HCT116 (cell line): ENCODE measurements at regions not wholly inside any gene's neighbourhood (a gene's known extent, or its start where the extent isn't known, plus 50 kb on each side); places are given as distances from the start of the nearest gene placed in this dataset.
"Not testable (repeated sequence)": the region's sequence is repeated elsewhere in the genome, so short reads cannot be mapped to it uniquely, and the experiment has no call there.

Experiments used
- ATAC-seq: fragments of 200-7000 bp; cut with Tn5 transposase; 2 replicates; pipeline ENCODE4 v1.9.1; 2020; ENCODE audit warnings: mild to moderate bottlenecking, moderate library complexity
- BruUV-seq: library from RNA; stranded (reverse); fragments of 400-500 nt; replicated peaks from 2 replicates; lab custom pipeline; 2021; lab: Mats Ljungman, UMichigan
- CTCF ChIA-PET: fragments of 300-600 bp; sonication (Branson Sonifier 250); formaldehyde crosslinking; loops from one replicate; lab custom pipeline; 2021; ENCODE audit warnings: antibody characterized with exemption; lab: Charles Lee
- POLR2A ChIA-PET: fragments of 300-600, 350-600 bp; sonication (Branson Sonifier 250); formaldehyde crosslinking; loops from one replicate; lab custom pipeline; 2021; ENCODE audit warnings: antibody characterized with exemption; lab: Charles Lee
- RAD21 ChIA-PET, 2 experiments: fragments of 300-600 bp; sonication (Branson Sonifier 250); formaldehyde crosslinking; loops; one replicate each; lab custom pipeline; 2023; ENCODE audit warnings: low total read pairs in 2 of 2; ENCODE audit not compliant: uncharacterized antibody in 2 of 2, unreplicated experiment in 2 of 2, low non-redundant PET in 1 of 2; lab: Charles Lee
- DNase-seq: peaks from one replicate; pipeline ENCODE4 v3.0.0-alpha.2; 2010; ENCODE audit warnings: low read depth, low spot score
- H2AFZ ChIP-seq: fragments of 200-600 bp; shearing (Covaris generic), sonication (generic); 2 replicates; pipeline ENCODE4 v1.6.1; 2017; ENCODE audit warnings: low read depth, mixed run types, mixed read lengths, antibody characterized with exemption, low read length; ENCODE audit not compliant: poor library complexity, severe bottlenecking
- H3K27ac ChIP-seq: 2 replicates; pipeline ENCODE4 v1.5.1; 2012; ENCODE audit warnings: low read depth, low read length
- H3K27me3 ChIP-seq: fragments of 200-600 bp; sonication (generic); 2 replicates; pipeline ENCODE4 v1.6.1; 2016; ENCODE audit warnings: mixed run types, low read length, mixed read lengths; ENCODE audit not compliant: insufficient read depth
- H3K36me3 ChIP-seq, 2 experiments: fragments of 200-500 bp in 1 of 2; fragments of 200-600 bp in 1 of 2; sonication (Bioruptor generic) in 1 of 2; sonication (generic) in 1 of 2; 2 replicates each; pipeline versions ENCODE4 v1.5.1 to v1.6.1; 2014 to 2016; ENCODE audit warnings: low read length in 2 of 2, inconsistent platforms in 1 of 2, mixed read lengths in 1 of 2, mixed run types in 1 of 2; ENCODE audit not compliant: insufficient read depth in 2 of 2, control insufficient read depth in 1 of 2
- H3K4me1 ChIP-seq, 2 experiments: fragments of 200-600 bp in 1 of 2; sonication (generic) in 1 of 2; 2 replicates each; pipeline versions ENCODE4 v1.5.1 to v1.6.1; 2012 to 2017; ENCODE audit warnings: low read length in 2 of 2, inconsistent platforms in 1 of 2, mild to moderate bottlenecking in 1 of 2, mixed read lengths in 1 of 2, mixed run types in 1 of 2, moderate library complexity in 1 of 2; ENCODE audit not compliant: insufficient read depth in 2 of 2, control insufficient read depth in 1 of 2
- H3K4me2 ChIP-seq: fragments of 200-600 bp; sonication (generic); 2 replicates; pipeline ENCODE4 v1.6.1; 2017; ENCODE audit warnings: mixed run types, low read length, mixed read lengths
- H3K4me3 ChIP-seq, 2 experiments: fragments of 200-600 bp in 1 of 2; sonication (generic) in 1 of 2; replicated peaks in 1 of 2; 2 replicates each; pipeline ENCODE4 v1.5.1; 2011 to 2016; ENCODE audit warnings: low read length in 2 of 2, control low read depth in 1 of 2, low read depth in 1 of 2, mild to moderate bottlenecking in 1 of 2, mixed read lengths in 1 of 2, mixed run types in 1 of 2
- H3K79me2 ChIP-seq: fragments of 200-600 bp; sonication (generic); 2 replicates; pipeline ENCODE4 v1.6.1; 2017; ENCODE audit warnings: mild to moderate bottlenecking, mixed run types, low read length, moderate library complexity, mixed read lengths; ENCODE audit not compliant: insufficient read depth
- H3K9ac ChIP-seq: fragments of 200-600 bp; sonication (generic); 2 replicates; pipeline ENCODE4 v1.6.1; 2016; ENCODE audit warnings: low read length, mixed read lengths
- H3K9me2 ChIP-seq: fragments of 200-600 bp; sonication (generic), shearing (Covaris generic); 2 replicates; pipeline ENCODE4 v1.6.1; 2017; ENCODE audit warnings: mixed run types, mild to moderate bottlenecking, moderate library complexity; ENCODE audit not compliant: insufficient read depth
- H3K9me3 ChIP-seq, 2 experiments: fragments of 200-500 bp in 1 of 2; fragments of 200-600 bp in 1 of 2; sonication (Bioruptor generic) in 1 of 2; sonication (generic) in 1 of 2; 2 replicates each; pipeline ENCODE4 v1.6.1; 2014 to 2017; ENCODE audit warnings: low read length in 2 of 2, mixed read lengths in 2 of 2, inconsistent platforms in 1 of 2, low read depth in 1 of 2, mild to moderate bottlenecking in 1 of 2, mixed run types in 1 of 2, moderate library complexity in 1 of 2; ENCODE audit not compliant: control insufficient read depth in 1 of 2, insufficient read depth in 1 of 2
- H4K20me1 ChIP-seq: fragments of 200-600 bp; sonication (generic), shearing (Covaris generic); 2 replicates; pipeline ENCODE4 v1.6.1; 2017; ENCODE audit warnings: mixed run types, mild to moderate bottlenecking, moderate library complexity; ENCODE audit not compliant: insufficient read depth
- EZH2 ChIP-seq: fragments of 200-600 bp; sonication (generic); IDR thresholded peaks from 2 replicates; pipeline ENCODE4 v1.6.1; 2017; ENCODE audit warnings: antibody characterized with exemption, mixed run types
- EZH2phosphoT487 ChIP-seq: fragments of 200-600 bp; IDR thresholded peaks from 2 replicates; pipeline ENCODE4 v1.6.1; 2018; ENCODE audit warnings: antibody characterized with exemption, borderline replicate concordance
- FOSL1 ChIP-seq: IDR thresholded peaks from 2 replicates; pipeline ENCODE4 v1.6.1; 2012; ENCODE audit warnings: low read depth
- POLR2A ChIP-seq: IDR thresholded peaks from 2 replicates; pipeline ENCODE4 v1.7.0; 2011; ENCODE audit warnings: borderline replicate concordance; ENCODE audit not compliant: insufficient read depth, insufficient read length; ENCODE audit errors: extremely low read depth
- RAD21 ChIP-seq: IDR thresholded peaks from 2 replicates; pipeline ENCODE4 v1.6.1; 2012; ENCODE audit warnings: low read depth, mild to moderate bottlenecking
- SIN3A ChIP-seq: IDR thresholded peaks from 2 replicates; pipeline ENCODE4 v1.6.1; 2012; ENCODE audit warnings: low read depth
- SP1 ChIP-seq: IDR thresholded peaks from 2 replicates; pipeline ENCODE4 v1.6.1; 2012; ENCODE audit warnings: low read depth
- SRF ChIP-seq: IDR thresholded peaks from 2 replicates; pipeline ENCODE4 v1.6.1; 2012; ENCODE audit warnings: low read depth
- TCF7L2 ChIP-seq: IDR thresholded peaks from 2 replicates; pipeline ENCODE4 v1.7.0; 2011; ENCODE audit warnings: borderline replicate concordance, inconsistent platforms; ENCODE audit not compliant: insufficient read depth, insufficient read length; ENCODE audit errors: extremely low read depth
- ZNF274 ChIP-seq: fragments of 200-500 bp; sonication (Bioruptor generic); IDR thresholded peaks from 2 replicates; pipeline ENCODE4 v1.6.1; 2014; ENCODE audit warnings: mild to moderate bottlenecking, low read depth, low read length, inconsistent platforms
- intact Hi-C: fragments of 100-400 bp; cut with micrococcal nuclease; formaldehyde crosslinking; loops from 2 replicates; pipeline ENCODE4 v1.10.0; 2022
- TF ChIP-seq, protein P1 (sequence below): IDR thresholded peaks from 2 replicates; pipeline ENCODE4 v1.6.1; 2012; ENCODE audit warnings: low read depth
- TF ChIP-seq, protein P2 (sequence below), 3 experiments: fragments of 200-600 bp in 1 of 3; sonication (generic) in 1 of 3; IDR thresholded peaks in 2 of 3; conservative IDR thresholded peaks in 1 of 3; 2 replicates each; pipeline ENCODE4 v1.5.1; 2012 to 2017; ENCODE audit warnings: low read depth in 2 of 3, low read length in 2 of 3, antibody characterized with exemption in 1 of 3, borderline replicate concordance in 1 of 3, control low read depth in 1 of 3, mild to moderate bottlenecking in 1 of 3, mixed read lengths in 1 of 3, mixed run types in 1 of 3, moderate library complexity in 1 of 3; ENCODE audit not compliant: insufficient read depth in 1 of 3
- TF ChIP-seq, protein P3 (sequence below): IDR thresholded peaks from 2 replicates; pipeline ENCODE4 v1.6.1; 2012
- TF ChIP-seq, protein P4 (sequence below): IDR thresholded peaks from 2 replicates; pipeline ENCODE4 v1.6.1; 2012

DNA sequence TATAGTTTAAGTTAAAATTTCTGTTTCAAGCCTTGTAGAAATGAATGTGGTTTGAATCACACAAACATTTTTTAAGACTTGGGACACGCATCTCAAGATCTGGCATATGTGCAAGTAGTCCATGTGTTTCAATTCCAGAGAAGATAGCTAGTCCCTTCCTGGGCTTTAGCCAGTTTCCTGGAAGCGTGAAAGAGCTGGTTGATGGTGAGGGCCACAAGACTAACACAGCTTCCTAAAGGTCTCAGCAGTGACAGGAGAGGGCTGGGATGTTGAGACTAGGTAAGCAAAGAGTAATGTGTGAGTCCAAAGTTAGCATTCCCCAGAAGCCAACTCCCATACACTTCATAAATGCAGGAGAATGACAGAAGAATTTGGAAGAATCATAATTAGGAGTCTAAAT lies 111.9 kb upstream of the MAP2 start (continued):
- TF ChIP-seq, protein P1, sequence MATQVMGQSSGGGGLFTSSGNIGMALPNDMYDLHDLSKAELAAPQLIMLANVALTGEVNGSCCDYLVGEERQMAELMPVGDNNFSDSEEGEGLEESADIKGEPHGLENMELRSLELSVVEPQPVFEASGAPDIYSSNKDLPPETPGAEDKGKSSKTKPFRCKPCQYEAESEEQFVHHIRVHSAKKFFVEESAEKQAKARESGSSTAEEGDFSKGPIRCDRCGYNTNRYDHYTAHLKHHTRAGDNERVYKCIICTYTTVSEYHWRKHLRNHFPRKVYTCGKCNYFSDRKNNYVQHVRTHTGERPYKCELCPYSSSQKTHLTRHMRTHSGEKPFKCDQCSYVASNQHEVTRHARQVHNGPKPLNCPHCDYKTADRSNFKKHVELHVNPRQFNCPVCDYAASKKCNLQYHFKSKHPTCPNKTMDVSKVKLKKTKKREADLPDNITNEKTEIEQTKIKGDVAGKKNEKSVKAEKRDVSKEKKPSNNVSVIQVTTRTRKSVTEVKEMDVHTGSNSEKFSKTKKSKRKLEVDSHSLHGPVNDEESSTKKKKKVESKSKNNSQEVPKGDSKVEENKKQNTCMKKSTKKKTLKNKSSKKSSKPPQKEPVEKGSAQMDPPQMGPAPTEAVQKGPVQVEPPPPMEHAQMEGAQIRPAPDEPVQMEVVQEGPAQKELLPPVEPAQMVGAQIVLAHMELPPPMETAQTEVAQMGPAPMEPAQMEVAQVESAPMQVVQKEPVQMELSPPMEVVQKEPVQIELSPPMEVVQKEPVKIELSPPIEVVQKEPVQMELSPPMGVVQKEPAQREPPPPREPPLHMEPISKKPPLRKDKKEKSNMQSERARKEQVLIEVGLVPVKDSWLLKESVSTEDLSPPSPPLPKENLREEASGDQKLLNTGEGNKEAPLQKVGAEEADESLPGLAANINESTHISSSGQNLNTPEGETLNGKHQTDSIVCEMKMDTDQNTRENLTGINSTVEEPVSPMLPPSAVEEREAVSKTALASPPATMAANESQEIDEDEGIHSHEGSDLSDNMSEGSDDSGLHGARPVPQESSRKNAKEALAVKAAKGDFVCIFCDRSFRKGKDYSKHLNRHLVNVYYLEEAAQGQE: no peak
- TF ChIP-seq RAD21 (no peak), ZNF274 (no peak), EZH2phosphoT487 (no peak)

DNA sequence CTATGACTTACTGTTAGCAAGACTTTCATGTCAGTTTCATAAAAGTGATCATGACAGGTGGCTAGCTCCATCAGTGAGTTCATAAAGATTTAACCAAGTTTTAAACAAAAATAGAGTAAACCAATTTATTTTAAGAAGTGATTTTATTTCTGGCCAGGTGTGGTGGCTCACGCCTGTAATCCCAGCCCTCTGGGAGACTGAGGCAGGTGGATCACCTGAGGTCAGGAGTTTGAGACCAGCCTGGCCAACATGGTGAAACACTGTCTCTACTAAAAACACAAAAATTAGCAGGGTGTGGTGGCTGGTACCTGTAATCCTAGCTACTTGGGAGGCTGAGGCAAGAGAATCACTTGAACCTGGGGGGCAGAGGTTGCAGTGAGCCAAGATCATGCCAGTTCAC lies 111.4 kb upstream of the MAP2 start:
- DNase-seq, H3K9ac ChIP-seq, H3K4me3 ChIP-seq, H3K9me2 ChIP-seq, ATAC-seq, intact Hi-C loops, H3K27me3 ChIP-seq, H3K36me3 ChIP-seq, H3K4me1 ChIP-seq, H4K20me1 ChIP-seq, H3K4me2 ChIP-seq, H2AFZ ChIP-seq, H3K79me2 ChIP-seq, H3K9me3 ChIP-seq, H3K27ac ChIP-seq, POLR2A ChIA-PET, BruUV-seq, RAD21 ChIA-PET: not testable (repeated sequence)
- CTCF ChIA-PET: interaction anchor here (1.5 kb wide), 1 partner anchor 917 kb away, joined by 4 read pairs; no protein-coding TSS in a partner anchor

DNA sequence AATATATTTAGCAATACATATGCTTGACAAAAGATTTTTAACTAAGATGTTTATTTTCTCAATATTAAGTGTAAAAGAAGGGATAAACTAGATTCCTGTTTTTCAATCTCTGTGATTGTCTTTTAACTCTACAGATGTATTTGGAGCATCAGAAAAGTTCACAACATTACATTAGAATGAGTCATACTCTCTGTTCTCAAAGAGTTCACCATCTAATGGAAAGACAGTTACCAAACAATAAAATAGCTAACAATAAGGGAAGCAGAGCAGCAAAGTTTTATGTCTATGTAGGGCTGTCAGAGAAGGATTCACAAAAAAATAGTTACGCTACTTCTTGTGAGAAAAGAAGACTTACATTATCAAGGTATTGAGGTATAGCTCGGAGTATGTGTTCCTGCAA lies 109.2 kb upstream of the MAP2 start:
- ChIA-PET RAD21 (no interaction called here), POLR2A (no interaction called here), CTCF (no interaction called here)
- H3K9me2 ChIP-seq: no peaks in the 10 kb centered on the region
- H3K4me1 ChIP-seq: no peaks in the 10 kb centered on the region
- no peaks in the 10 kb centered on the region for H3K9me3 ChIP-seq
- H3K36me3 ChIP-seq: no peaks in the 10 kb centered on the region
- DNase-seq (no peak), ATAC-seq (no peak)
- H3K79me2 ChIP-seq: no peaks in the 10 kb centered on the region
- no peak overlapping the region for H3K4me3 ChIP-seq
- no peak overlapping the region for H2AFZ ChIP-seq
- no peaks in the 10 kb centered on the region for H3K27me3 ChIP-seq
- BruUV-seq: no TSS peak
- H3K27ac ChIP-seq: no peak overlapping the region
- intact Hi-C loops: no loop called here
- no peak overlapping the region for H3K9ac ChIP-seq
- no peak overlapping the region for H3K4me2 ChIP-seq
- no peaks in the 10 kb centered on the region for H4K20me1 ChIP-seq
- TF ChIP-seq POLR2A (no peak), ZNF274 (no peak), RAD21 (no peak), EZH2phosphoT487 (no peak), SRF (no peak), TCF7L2 (no peak), SIN3A (no peak), SP1 (no peak), FOSL1 (no peak), EZH2 (no peak)
- TF ChIP-seq, protein P2, sequence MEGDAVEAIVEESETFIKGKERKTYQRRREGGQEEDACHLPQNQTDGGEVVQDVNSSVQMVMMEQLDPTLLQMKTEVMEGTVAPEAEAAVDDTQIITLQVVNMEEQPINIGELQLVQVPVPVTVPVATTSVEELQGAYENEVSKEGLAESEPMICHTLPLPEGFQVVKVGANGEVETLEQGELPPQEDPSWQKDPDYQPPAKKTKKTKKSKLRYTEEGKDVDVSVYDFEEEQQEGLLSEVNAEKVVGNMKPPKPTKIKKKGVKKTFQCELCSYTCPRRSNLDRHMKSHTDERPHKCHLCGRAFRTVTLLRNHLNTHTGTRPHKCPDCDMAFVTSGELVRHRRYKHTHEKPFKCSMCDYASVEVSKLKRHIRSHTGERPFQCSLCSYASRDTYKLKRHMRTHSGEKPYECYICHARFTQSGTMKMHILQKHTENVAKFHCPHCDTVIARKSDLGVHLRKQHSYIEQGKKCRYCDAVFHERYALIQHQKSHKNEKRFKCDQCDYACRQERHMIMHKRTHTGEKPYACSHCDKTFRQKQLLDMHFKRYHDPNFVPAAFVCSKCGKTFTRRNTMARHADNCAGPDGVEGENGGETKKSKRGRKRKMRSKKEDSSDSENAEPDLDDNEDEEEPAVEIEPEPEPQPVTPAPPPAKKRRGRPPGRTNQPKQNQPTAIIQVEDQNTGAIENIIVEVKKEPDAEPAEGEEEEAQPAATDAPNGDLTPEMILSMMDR (IDR thresholded peaks at IDR 0.05 in 2 of 3, conservative IDR thresholded peaks at IDR 0.05 in 1 of 3; ENCODE audit: borderline replicate concordance in 1 of 3, insufficient read depth in 1 of 3, low read depth in 2 of 3, low read length in 2 of 3): no peak
- TF ChIP-seq, protein P3, sequence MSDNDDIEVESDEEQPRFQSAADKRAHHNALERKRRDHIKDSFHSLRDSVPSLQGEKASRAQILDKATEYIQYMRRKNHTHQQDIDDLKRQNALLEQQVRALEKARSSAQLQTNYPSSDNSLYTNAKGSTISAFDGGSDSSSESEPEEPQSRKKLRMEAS: no peak
- TF ChIP-seq, protein P4, sequence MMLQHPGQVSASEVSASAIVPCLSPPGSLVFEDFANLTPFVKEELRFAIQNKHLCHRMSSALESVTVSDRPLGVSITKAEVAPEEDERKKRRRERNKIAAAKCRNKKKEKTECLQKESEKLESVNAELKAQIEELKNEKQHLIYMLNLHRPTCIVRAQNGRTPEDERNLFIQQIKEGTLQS: no peak
